K562 (cell line): ENCODE measurements at regions not wholly inside any gene's neighbourhood (a gene's known extent, or its start where the extent isn't known, plus 50 kb on each side); places are given as distances from the start of the nearest gene placed in this dataset.
"Not testable (repeated sequence)": the region's sequence is repeated elsewhere in the genome, so short reads cannot be mapped to it uniquely, and the experiment has no call there.

Experiments used
- BDP1 ChIP-seq: IDR thresholded peaks from 3 replicates; pipeline ENCODE4 v1.6.1; 2011; ENCODE audit not compliant: insufficient read length, insufficient read depth
- JUN ChIP-seq, 2 experiments: sonication (generic) in 1 of 2; formaldehyde crosslinking in 1 of 2; IDR thresholded peaks; 2 replicates each; pipeline versions ENCODE4 v1.6.1 to v1.8.0; 2012 to 2022; ENCODE audit warnings: borderline replicate concordance in 2 of 2, mild to moderate bottlenecking in 2 of 2, improper control_type of control experiment in 1 of 2, low read depth in 1 of 2, low read length in 1 of 2, missing genetic modification reagents in 1 of 2
- MAFF ChIP-seq: IDR thresholded peaks from 2 replicates; pipeline ENCODE4 v1.6.1; 2012; ENCODE audit warnings: low read length, improper control_type of control experiment
- POLR2A ChIP-seq: fragments of 450-650 bp; conservative IDR thresholded peaks from 2 replicates; pipeline ENCODE4 v1.6.1; 2016
- RNF2 ChIP-seq: sonication (generic); IDR thresholded peaks from 2 replicates; pipeline ENCODE4 v1.6.1; 2016
- TEAD4 ChIP-seq, 2 experiments: sonication (generic) in 1 of 2; formaldehyde crosslinking in 1 of 2; IDR thresholded peaks; 2 replicates each; pipeline versions ENCODE4 v1.6.1 to v1.8.0; 2012 to 2022; ENCODE audit warnings: borderline replicate concordance in 1 of 2, inconsistent platforms in 1 of 2, low read length in 1 of 2, mild to moderate bottlenecking in 1 of 2, missing genetic modification reagents in 1 of 2
- ZNF217 ChIP-seq: sonication (generic); formaldehyde crosslinking; IDR thresholded peaks from 2 replicates; pipeline ENCODE4 v1.8.0; 2022; ENCODE audit warnings: mild to moderate bottlenecking, missing genetic modification reagents
- ZNF507 ChIP-seq: conservative IDR thresholded peaks from 2 replicates; pipeline ENCODE4 v1.6.1; 2017; ENCODE audit warnings: missing genetic modification characterization, missing compliant biosample characterization
- TF ChIP-seq, protein P1 (sequence below), 3 experiments: IDR thresholded peaks in 2 of 3; conservative IDR thresholded peaks in 1 of 3; 2 replicates each; pipeline ENCODE4 v1.5.1; 2011 to 2012; ENCODE audit warnings: low read length in 3 of 3, mild to moderate bottlenecking in 3 of 3, control low read depth in 2 of 3, improper control_type of control experiment in 1 of 3, inconsistent platforms in 1 of 3, low read depth in 1 of 3, mixed read lengths in 1 of 3, moderate library complexity in 1 of 3; ENCODE audit not compliant: insufficient read depth in 2 of 3
- TF ChIP-seq, protein P2 (sequence below): sonication (generic); formaldehyde crosslinking; IDR thresholded peaks from 2 replicates; pipeline ENCODE4 v1.8.1; 2022; ENCODE audit warnings: missing genetic modification reagents

DNA sequence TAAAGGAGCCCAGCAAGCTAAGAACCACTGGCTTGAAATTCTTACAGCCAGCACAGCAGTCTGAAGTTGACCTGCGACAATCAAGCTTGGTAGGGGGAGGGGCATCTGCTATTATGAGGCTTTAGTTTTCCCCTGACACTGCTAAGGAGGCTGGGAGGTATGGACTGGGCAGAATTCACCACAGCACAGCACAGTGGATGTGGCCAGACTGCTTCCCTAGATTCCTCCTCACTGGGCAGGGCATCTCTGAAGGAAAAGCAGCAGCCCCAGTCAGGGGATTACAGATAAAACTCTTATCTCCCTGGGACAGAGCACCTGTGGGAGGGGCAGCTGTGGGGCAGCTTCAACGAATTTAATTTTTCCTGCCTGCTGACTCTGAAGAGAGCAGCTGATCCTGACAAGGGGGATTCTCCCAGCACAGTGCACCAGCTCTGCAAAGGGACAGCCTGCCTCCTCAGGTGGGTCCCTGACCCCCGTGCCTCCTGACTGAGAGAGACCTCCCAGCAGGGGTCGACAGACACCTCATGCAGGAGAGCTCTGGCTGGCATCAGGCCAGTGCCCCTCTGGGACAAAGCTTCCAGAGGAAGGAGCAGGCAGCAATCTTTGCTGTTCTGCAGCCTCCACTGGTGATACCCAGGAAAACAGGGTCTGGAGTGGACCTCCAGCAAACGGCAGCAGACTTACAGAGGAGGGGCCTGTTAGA lies 71.6 kb upstream of the CARMIL1 start:
- TF ChIP-seq, protein P1, sequence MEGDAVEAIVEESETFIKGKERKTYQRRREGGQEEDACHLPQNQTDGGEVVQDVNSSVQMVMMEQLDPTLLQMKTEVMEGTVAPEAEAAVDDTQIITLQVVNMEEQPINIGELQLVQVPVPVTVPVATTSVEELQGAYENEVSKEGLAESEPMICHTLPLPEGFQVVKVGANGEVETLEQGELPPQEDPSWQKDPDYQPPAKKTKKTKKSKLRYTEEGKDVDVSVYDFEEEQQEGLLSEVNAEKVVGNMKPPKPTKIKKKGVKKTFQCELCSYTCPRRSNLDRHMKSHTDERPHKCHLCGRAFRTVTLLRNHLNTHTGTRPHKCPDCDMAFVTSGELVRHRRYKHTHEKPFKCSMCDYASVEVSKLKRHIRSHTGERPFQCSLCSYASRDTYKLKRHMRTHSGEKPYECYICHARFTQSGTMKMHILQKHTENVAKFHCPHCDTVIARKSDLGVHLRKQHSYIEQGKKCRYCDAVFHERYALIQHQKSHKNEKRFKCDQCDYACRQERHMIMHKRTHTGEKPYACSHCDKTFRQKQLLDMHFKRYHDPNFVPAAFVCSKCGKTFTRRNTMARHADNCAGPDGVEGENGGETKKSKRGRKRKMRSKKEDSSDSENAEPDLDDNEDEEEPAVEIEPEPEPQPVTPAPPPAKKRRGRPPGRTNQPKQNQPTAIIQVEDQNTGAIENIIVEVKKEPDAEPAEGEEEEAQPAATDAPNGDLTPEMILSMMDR (IDR thresholded peaks at IDR 0.05 in 2 of 3, conservative IDR thresholded peaks at IDR 0.05 in 1 of 3; ENCODE audit: insufficient read depth in 2 of 3, low read depth in 1 of 3, low read length in 3 of 3), result not testable (repeated sequence)
- TF ChIP-seq ZNF217; RNF2; JUN (IDR thresholded peaks at IDR 0.05; ENCODE audit: borderline replicate concordance, low read depth, low read length); JUN (CRISPR knock-in tag; IDR thresholded peaks at IDR 0.05; ENCODE audit: borderline replicate concordance); MAFF; ZNF507 (tag); POLR2A; TEAD4 (CRISPR knock-in tag; IDR thresholded peaks at IDR 0.05; ENCODE audit: borderline replicate concordance); BDP1: not testable (repeated sequence)
- TF ChIP-seq, protein P2, sequence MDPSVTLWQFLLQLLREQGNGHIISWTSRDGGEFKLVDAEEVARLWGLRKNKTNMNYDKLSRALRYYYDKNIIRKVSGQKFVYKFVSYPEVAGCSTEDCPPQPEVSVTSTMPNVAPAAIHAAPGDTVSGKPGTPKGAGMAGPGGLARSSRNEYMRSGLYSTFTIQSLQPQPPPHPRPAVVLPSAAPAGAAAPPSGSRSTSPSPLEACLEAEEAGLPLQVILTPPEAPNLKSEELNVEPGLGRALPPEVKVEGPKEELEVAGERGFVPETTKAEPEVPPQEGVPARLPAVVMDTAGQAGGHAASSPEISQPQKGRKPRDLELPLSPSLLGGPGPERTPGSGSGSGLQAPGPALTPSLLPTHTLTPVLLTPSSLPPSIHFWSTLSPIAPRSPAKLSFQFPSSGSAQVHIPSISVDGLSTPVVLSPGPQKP (CRISPR knock-in tag), result not testable (repeated sequence)
- peak; percentile 88 for TF ChIP-seq TEAD4 (IDR thresholded peaks at IDR 0.05; ENCODE audit: low read length)
